Esophagus squamous epithelium (tissue), 5 donors: ENCODE measurements at regions not wholly inside any gene's neighbourhood (a gene's known extent, or its start where the extent isn't known, plus 50 kb on each side); places are given as distances from the start of the nearest gene placed in this dataset.

Experiments
- DNase-seq: peaks from one replicate; lab custom pipeline; 2025; lab: John Stamatoyannopoulos, UW
- H3K27ac ChIP-seq, 4 donors: fragments of 200-600 bp; sonication (generic); one replicate each; pipeline ENCODE4 v1.5.1; 2016 to 2019; ENCODE audit warnings: mild to moderate bottlenecking in 1 of 4
- H3K27me3 ChIP-seq, 4 donors: fragments of 200-600 bp; sonication (generic); 1 replicate in 3 of 4; 2 replicates in 1 of 4; pipeline versions ENCODE4 v1.5.1 to v1.6.0; 2017 to 2021; ENCODE audit warnings: antibody characterized with exemption in 1 of 4
- H3K36me3 ChIP-seq, 3 donors: fragments of 200-600 bp; sonication (generic); one replicate each; pipeline ENCODE4 v1.5.1; 2016 to 2019
- H3K4me1 ChIP-seq, 3 donors: fragments of 200-600 bp; sonication (generic); one replicate each; pipeline ENCODE4 v1.5.1; 2017 to 2019
- H3K4me3 ChIP-seq, 4 donors: fragments of 200-600 bp; sonication (generic); 1 replicate in 3 of 4; 2 replicates in 1 of 4; pipeline ENCODE4 v1.5.1; 2016 to 2019; ENCODE audit warnings: mild to moderate bottlenecking in 2 of 4, moderate library complexity in 1 of 4
- H3K9me3 ChIP-seq, 3 donors: fragments of 200-600 bp; sonication (generic); one replicate each; pipeline ENCODE4 v1.5.1; 2016 to 2019
- CTCF ChIP-seq, 6 experiments: fragments of 450-650 bp in 4 of 6; fragments of 200-600 bp in 2 of 6; sonication (generic) in 2 of 6; IDR thresholded peaks; one replicate each; pipeline ENCODE4 v1.5.1; 2016 to 2019; ENCODE audit warnings: antibody characterized with exemption in 6 of 6, mild to moderate bottlenecking in 4 of 6, moderate library complexity in 4 of 6
- POLR2A ChIP-seq, 4 donors: fragments of 450-650 bp; IDR thresholded peaks; one replicate each; pipeline ENCODE4 v1.6.1; 2017; ENCODE audit warnings: antibody characterized with exemption in 4 of 4, mild to moderate bottlenecking in 4 of 4, moderate library complexity in 3 of 4
- WGBS, 2 donors: methylation state at CpG; one replicate each; pipeline ENCODE4 v1.1.5; 2018; 5-methylcytosine and 5-hydroxymethylcytosine counted together
- intact Hi-C: fragments of 100-400 bp; cut with DNase I; formaldehyde crosslinking; loops from one replicate; pipeline ENCODE4 v1.15.0; 2022
- donor health status: DM: yes; HTN: yes; CAD: no.

- Histone ChIP-seq H3K27me3 (no peaks in the 10 kb centered on the region), H3K4me3 (no peak overlapping the region), H3K4me1 (peaks cover 0 to 5% (median 0%) of the 10 kb centered on the region in 3 donors), H3K36me3 (no peaks in the 10 kb centered on the region), H3K9me3 (no peaks in the 10 kb centered on the region), H3K27ac (no peak overlapping the region)
- intact Hi-C loops, result no loop called here
- 91 to 95% methylated on average over 1 of the region's 1 CpG for WGBS, 2 donors
- TF ChIP-seq CTCF (IDR thresholded peaks at IDR 0.05) (no peak), POLR2A (IDR thresholded peaks at IDR 0.05) (no peak)
- no peak for DNase-seq
Measured at GRCh38 chr1:234669499-234669898, 59.5 kb upstream of the IRF2BP2 start.

GRCh38 chr1:234668577-234668955, 58.6 kb upstream of the IRF2BP2 start:
- intact Hi-C loops, result no loop called here

GRCh38 chr1:234667600-234668576, 57.9 kb upstream of the IRF2BP2 start:
- H3K27me3 ChIP-seq, result no peaks in the 10 kb centered on the region
- no peaks in the 10 kb centered on the region for H3K9me3 ChIP-seq
- H3K4me3 ChIP-seq, result no peak overlapping the region
- intact Hi-C loops, result no loop called here
- DNase-seq, result no peak
- H3K4me1 ChIP-seq, result peaks cover 0 to 5% (median 0%) of the 10 kb centered on the region in 3 donors
- no peak overlapping the region for H3K27ac ChIP-seq
- 79 to 81% methylated on average over 2 of the region's 2 CpGs for WGBS, 2 donors
- H3K36me3 ChIP-seq, result no peaks in the 10 kb centered on the region
- no peak for TF ChIP-seq CTCF (IDR thresholded peaks at IDR 0.05)
- no peak for TF ChIP-seq POLR2A (IDR thresholded peaks at IDR 0.05)

More at GRCh38 chr1:234668577-234668955, 58.6 kb upstream of the IRF2BP2 start:
- H3K4me1 ChIP-seq, result peaks cover 0 to 5% (median 0%) of the 10 kb centered on the region in 3 donors
- 86 to 90% methylated on average over 5 of the region's 5 CpGs for WGBS, 2 donors
- DNase-seq, result no peak
- no peaks in the 10 kb centered on the region for H3K9me3 ChIP-seq
- H3K36me3 ChIP-seq, result no peaks in the 10 kb centered on the region
- no peak for TF ChIP-seq CTCF (IDR thresholded peaks at IDR 0.05)
- no peak for TF ChIP-seq POLR2A (IDR thresholded peaks at IDR 0.05)
- no peak overlapping the region for H3K4me3 ChIP-seq
- no peaks in the 10 kb centered on the region for H3K27me3 ChIP-seq
- no peak overlapping the region for H3K27ac ChIP-seq

GRCh38 chr1:234666761-234667160, 56.8 kb upstream of the IRF2BP2 start:
- DNase-seq, result no peak
- H3K9me3 ChIP-seq, result no peaks in the 10 kb centered on the region
- no peak for TF ChIP-seq CTCF (IDR thresholded peaks at IDR 0.05)
- TF ChIP-seq POLR2A (IDR thresholded peaks at IDR 0.05), result no peak
- H3K27ac ChIP-seq, result peak overlapping the region in 1 of 4 donors; percentile 42
- H3K4me1 ChIP-seq, result peaks cover 0 to 7% (median 0%) of the 10 kb centered on the region in 3 donors
- H3K27me3 ChIP-seq, result no peaks in the 10 kb centered on the region
- H3K36me3 ChIP-seq, result no peaks in the 10 kb centered on the region
- 71 to 82% methylated on average over 4 of the region's 4 CpGs for WGBS, 2 donors
- intact Hi-C loops, result no loop called here
- H3K4me3 ChIP-seq, result no peak overlapping the region

- intact Hi-C loops, result no loop called here
- DNase-seq, result no peak
Measured at GRCh38 chr1:234665975-234666605, 56.1 kb upstream of the IRF2BP2 start.

More at GRCh38 chr1:234665975-234666605, 56.1 kb upstream of the IRF2BP2 start:
- TF ChIP-seq CTCF (IDR thresholded peaks at IDR 0.05) (no peak), POLR2A (IDR thresholded peaks at IDR 0.05) (no peak)
- Histone ChIP-seq H3K4me3 (no peak overlapping the region), H3K27me3 (no peaks in the 10 kb centered on the region), H3K36me3 (no peaks in the 10 kb centered on the region), H3K9me3 (no peaks in the 10 kb centered on the region), H3K27ac (peak overlapping the region in 1 of 4 donors; percentile 42), H3K4me1 (peaks cover 0 to 13% (median 0%) of the 10 kb centered on the region in 3 donors)
- WGBS, 2 donors, result 74 to 78% methylated on average over 6 of the region's 6 CpGs
